ENCODE measurements at regions not wholly inside any gene's neighbourhood (a gene's known extent, or its start where the extent isn't known, plus 50 kb on each side); places are given as distances from the start of the nearest gene placed in this dataset.

DNA sequence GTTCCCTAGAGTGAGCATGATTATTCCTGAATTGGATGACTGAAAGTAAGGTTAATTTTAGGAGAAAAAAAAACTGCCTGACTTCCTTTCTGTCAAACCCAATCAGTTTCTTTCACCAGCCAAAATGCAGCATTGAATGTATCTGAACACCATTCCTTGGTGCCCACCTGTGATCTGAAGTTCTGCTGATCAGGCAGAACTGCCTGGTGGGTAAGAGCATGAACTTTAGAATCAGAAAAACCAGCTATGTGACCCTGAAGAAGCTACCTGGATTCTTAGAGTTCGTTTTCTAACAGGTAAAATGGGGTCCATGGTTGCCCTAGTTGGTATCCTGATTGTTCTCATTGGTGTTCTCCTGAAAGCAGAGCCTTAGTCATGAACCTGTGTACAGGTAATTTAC, 506.9 kb downstream of the MED13L start:
- Mint-ChIP-seq H3K4me1 (no peaks in the 10 kb centered on the region), H3K9me3 (no peaks in the 10 kb centered on the region), H3K4me3 (no peak overlapping the region), H3K27me3 (peaks cover 4% of the 10 kb centered on the region), H3K27ac (no peak overlapping the region), H3K36me3 (no peaks in the 10 kb centered on the region)
- no peak for DNase-seq

DNA sequence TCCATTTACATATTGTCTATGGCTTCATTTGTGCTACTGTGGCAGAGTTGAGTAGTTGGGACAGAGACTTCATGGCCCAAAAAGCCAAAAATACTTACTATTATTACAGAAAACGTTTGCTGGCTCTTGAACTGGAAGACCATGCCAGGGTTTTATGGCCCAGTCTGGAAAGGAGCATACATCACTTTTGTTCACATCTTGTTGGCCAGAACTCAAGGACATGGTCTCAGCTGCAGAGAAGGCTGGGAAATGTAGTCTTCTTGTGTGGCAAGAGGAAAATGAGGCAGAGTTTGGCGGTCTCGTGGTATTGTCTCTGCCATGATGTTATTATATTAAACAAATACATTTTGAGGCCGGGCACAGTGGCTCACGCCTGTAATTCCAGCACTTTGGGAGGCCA, 509.6 kb downstream of the MED13L start:
- no peaks in the 10 kb centered on the region for H3K9me3 Mint-ChIP-seq
- H3K27ac Mint-ChIP-seq, result no peak overlapping the region
- no peaks in the 10 kb centered on the region for H3K36me3 Mint-ChIP-seq
- no peak for DNase-seq
- no peaks in the 10 kb centered on the region for H3K4me1 Mint-ChIP-seq
- H3K4me3 Mint-ChIP-seq, result no peak overlapping the region
- peaks cover 8% of the 10 kb centered on the region for H3K27me3 Mint-ChIP-seq

DNA sequence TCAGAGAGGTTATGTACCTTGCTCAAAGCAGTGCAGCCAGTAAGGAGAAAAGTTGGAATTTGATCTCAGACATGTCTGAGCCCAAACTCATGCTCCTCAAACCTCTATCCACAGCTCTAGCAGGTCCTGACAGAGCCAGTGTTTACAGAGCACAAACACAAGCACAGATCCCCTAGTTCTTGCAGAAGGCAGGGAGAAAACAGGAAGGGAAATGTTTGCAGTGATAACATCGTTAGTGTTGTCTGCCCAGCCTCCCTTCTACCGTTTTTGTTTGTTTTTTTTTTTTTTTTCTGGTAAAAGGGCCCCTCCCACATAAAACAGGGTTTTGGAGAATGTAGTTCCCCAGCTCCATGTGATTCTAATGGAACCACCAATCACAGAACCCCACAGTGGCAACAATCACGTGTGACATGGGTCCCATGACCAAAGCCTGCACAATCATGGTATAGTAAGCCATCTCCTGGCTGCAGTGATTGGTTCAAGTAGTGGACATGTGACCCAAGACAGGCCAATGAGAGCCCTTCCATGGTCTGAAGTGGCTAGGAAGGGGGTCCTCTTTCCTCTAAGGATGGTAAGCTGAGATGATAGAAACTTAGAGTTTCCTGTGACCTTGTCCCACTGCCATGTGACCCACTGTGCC, 513.4 kb downstream of the MED13L start:
- H3K36me3 Mint-ChIP-seq, result no peaks in the 10 kb centered on the region
- no peak for DNase-seq
- no peak overlapping the region for H3K27ac Mint-ChIP-seq
- no peaks in the 10 kb centered on the region for H3K9me3 Mint-ChIP-seq
- no peaks in the 10 kb centered on the region for H3K4me1 Mint-ChIP-seq
- no peak overlapping the region for H3K4me3 Mint-ChIP-seq
- H3K27me3 Mint-ChIP-seq, result peaks cover 8% of the 10 kb centered on the region

DNA sequence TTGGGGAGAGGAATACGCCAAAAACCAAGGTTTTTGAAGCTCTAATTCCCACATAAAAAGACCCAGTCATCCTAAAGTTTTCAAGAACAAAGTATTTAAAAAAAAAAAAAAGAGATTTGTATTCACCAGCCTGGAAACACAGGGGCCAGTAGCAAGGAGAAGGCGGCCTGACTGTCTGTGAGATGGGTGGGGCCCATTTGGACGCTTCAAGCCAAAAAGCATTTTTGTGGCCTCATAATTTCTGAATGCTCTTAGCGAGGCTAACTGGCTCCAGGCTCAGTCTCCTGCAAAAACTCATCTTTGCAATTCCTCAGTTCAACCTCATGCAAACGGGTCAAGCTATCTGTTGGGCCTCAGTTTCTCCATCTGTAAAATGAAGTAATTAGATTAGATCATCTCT, 514.1 kb downstream of the MED13L start:
- Mint-ChIP-seq H3K4me3 (no peak overlapping the region), H3K9me3 (no peaks in the 10 kb centered on the region), H3K27me3 (peaks cover 8% of the 10 kb centered on the region), H3K36me3 (no peaks in the 10 kb centered on the region), H3K27ac (no peak overlapping the region), H3K4me1 (no peaks in the 10 kb centered on the region)
- DNase-seq, result no peak

DNA sequence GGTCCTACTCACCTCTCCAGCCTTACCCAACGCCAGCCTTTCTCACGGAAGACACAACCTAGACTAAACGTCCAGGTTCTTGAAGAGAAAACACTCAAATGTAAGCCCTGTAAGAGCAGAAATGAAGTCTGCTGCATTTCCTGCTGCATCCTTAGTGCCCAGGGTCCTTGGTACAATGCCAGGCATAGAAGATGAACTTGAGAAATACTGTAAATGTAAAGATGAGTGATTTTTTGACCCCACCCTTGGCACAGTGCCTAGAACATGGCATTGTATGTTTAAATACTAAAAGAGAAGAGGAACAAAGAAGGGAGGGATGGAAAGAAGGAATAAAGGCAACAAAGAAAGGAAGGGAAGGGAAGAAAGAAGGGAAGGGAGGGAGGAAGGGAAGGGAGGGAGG, 514.6 kb downstream of the MED13L start:
- DNase-seq, result no peak
- H3K4me3 Mint-ChIP-seq, result no peak overlapping the region
- H3K27me3 Mint-ChIP-seq, result peaks cover 13% of the 10 kb centered on the region
- H3K9me3 Mint-ChIP-seq, result no peaks in the 10 kb centered on the region
- H3K36me3 Mint-ChIP-seq, result no peaks in the 10 kb centered on the region
- no peak overlapping the region for H3K27ac Mint-ChIP-seq
- no peaks in the 10 kb centered on the region for H3K4me1 Mint-ChIP-seq

DNA sequence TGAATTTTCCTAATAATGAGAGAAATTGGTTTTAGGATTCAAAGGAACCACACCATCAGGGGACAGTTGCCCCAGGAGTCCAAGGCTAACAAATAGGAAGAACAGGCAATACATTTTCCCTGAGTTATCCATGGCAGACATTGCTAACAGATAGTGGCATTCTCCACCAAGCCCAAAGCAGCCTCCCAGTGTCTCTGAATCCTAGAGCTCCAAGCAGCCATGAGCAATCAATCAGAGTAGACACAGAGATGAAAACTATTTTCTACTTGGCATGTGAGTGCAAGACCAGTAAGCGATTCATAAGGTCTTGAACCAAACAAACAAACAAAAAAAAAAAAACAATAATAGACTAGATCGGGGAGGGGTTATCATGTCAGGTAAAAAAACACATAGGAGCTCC, 515.7 kb downstream of the MED13L start:
- no peak overlapping the region for H3K27ac Mint-ChIP-seq
- H3K27me3 Mint-ChIP-seq, result peaks cover 18% of the 10 kb centered on the region
- H3K9me3 Mint-ChIP-seq, result no peaks in the 10 kb centered on the region
- no peak overlapping the region for H3K4me3 Mint-ChIP-seq
- H3K4me1 Mint-ChIP-seq, result no peaks in the 10 kb centered on the region
- no peaks in the 10 kb centered on the region for H3K36me3 Mint-ChIP-seq
- DNase-seq, result no peak

DNA sequence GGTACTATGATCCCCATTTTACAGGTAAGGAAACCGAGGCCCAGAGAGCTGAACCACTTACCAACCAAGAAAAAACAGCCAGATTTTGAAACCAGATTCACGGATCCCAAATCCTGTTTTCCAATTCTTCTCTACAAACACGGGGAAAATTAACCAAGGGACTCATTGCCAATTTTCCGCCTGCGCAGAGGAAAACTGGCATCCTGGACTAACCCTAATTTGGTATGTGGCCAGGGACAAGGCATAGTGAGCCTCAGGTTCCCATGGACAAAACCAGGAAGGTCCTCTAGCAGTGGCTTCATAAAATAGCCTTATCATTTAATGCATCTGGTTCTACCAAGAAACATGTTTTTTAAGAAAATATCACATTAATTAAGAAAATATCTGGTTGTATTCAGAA, 517.3 kb downstream of the MED13L start:
- Mint-ChIP-seq H3K27ac (no peak overlapping the region), H3K36me3 (no peaks in the 10 kb centered on the region), H3K27me3 (peaks cover 22% of the 10 kb centered on the region), H3K4me1 (no peaks in the 10 kb centered on the region), H3K9me3 (no peaks in the 10 kb centered on the region), H3K4me3 (no peak overlapping the region)
- DNase-seq, result no peak

DNA sequence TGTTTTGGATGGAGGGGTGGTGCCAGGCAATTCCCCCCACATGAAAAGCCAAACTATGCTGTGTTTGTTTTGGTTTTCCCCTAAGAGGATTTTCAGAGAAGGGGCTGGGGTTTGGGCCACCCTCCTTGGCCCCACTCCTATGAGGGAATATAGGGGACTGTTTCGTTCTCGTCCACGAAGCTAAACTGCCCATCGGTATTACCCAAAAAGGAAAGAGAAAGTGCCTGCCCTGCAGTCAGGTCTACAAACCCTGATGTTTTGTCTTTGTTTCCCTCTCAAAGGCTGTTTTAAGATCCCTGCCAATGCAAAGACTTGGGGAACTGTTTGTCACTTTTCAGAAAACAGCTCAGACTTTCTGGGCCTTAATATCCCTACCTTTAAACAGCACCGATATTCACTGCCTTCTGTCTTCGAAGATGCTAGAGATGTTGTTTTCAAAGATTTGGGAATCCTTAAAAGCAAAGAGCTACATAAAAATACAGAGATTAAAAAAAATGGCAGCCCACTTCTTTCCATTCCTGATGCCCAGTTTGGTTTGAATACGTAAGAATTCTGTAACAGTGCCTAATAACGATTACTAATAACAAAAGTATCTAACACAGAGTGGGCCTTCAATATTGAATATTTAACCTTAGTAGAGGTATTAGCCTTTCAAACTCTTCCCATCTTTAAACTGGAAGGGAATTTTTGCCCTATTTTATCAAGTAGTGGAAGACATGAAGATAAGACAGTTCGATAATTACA, 518.4 kb downstream of the MED13L start:
- no peaks in the 10 kb centered on the region for H3K9me3 Mint-ChIP-seq
- no peaks in the 10 kb centered on the region for H3K4me1 Mint-ChIP-seq
- no peak overlapping the region for H3K27ac Mint-ChIP-seq
- DNase-seq, result no peak
- H3K4me3 Mint-ChIP-seq, result no peak overlapping the region
- no peaks in the 10 kb centered on the region for H3K36me3 Mint-ChIP-seq
- peaks cover 25% of the 10 kb centered on the region for H3K27me3 Mint-ChIP-seq

DNA sequence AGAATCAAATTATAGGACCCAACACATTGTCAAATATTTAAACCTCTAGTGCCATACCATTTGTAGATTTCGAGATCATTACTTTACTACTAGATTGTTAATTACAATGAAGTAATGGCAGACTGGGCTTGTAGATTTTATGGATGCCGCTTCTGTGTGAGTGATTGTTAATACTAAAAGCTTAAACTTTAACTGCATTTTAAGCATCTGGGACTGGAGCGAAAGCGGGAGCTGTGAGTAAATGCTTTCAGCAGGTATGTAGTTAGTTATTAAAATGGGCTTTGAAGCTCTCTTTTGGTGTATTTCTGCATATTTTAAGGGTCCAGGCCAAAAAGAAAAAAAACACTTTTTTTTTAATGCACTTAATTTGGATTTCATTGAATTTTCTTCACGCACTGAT, 519.3 kb downstream of the MED13L start:
- Mint-ChIP-seq H3K4me3 (no peak overlapping the region), H3K9me3 (no peaks in the 10 kb centered on the region), H3K36me3 (no peaks in the 10 kb centered on the region), H3K27ac (no peak overlapping the region), H3K4me1 (no peaks in the 10 kb centered on the region), H3K27me3 (peaks cover 25% of the 10 kb centered on the region)
- DNase-seq, result no peak

DNA sequence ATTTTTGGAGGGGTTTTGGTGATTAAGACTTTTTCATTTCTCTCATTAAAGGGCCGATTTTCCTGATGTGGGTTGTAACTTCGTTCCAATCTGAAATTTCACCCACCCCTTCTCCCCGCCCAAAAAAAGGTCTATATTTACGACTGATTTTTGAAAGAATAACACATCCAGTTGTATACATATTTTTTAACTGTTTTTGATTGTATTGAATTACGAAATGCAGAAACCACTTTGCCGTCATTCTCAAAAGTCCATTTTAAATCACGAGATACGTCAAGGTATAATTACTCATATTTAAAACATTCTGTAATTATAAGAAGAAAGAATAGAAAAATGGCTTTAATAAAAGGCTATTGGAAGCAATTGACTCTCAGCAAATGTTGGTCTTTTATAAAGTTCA, 520.7 kb downstream of the MED13L start:
- DNase-seq, result no peak
- no peak overlapping the region for H3K4me3 Mint-ChIP-seq
- no peaks in the 10 kb centered on the region for H3K9me3 Mint-ChIP-seq
- H3K27me3 Mint-ChIP-seq, result peaks cover 25% of the 10 kb centered on the region
- H3K4me1 Mint-ChIP-seq, result no peaks in the 10 kb centered on the region
- H3K36me3 Mint-ChIP-seq, result no peaks in the 10 kb centered on the region
- no peak overlapping the region for H3K27ac Mint-ChIP-seq

DNA sequence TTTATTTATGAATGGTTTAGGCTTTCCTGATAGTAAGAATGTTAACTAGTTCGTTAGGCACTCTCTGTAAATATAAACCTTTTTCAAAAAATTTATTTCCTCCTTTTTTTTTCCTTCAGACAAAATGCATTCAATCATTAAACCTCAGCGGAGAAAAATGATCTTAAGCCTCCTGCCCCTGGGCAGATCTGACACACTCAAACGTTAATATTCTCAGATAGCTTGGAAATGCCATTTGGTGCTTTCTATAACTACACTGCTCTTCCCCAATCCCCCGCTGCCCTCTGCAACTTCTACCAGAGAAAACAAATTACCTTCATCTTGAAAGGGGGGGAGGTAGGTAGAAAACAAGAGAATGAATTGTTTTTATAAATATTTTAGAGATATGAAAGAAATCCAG, 521.2 kb downstream of the MED13L start:
- Mint-ChIP-seq H3K9me3 (no peaks in the 10 kb centered on the region), H3K4me1 (no peaks in the 10 kb centered on the region), H3K27me3 (peaks cover 25% of the 10 kb centered on the region), H3K36me3 (no peaks in the 10 kb centered on the region), H3K27ac (no peak overlapping the region), H3K4me3 (no peak overlapping the region)
- no peak for DNase-seq

DNA sequence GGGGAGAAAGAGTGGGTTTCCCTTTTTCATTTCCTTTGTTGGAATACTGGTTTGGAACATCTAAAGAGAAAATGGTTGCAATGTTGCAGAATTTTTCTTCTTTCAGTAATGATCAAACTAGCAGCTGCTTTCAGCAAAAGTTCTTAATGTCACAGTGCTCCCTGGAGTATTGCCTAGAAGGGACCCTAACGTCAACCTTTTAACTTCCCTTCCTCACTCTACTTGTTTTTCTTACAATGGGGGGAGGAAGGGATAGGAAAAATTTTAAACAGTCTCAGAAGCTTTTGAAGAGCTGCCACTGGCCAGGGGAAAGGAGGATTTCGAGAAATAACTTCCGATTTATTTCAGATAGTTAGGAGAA, 521.8 kb downstream of the MED13L start:
- Mint-ChIP-seq H3K36me3 (no peaks in the 10 kb centered on the region), H3K27ac (no peak overlapping the region), H3K27me3 (peaks cover 25% of the 10 kb centered on the region), H3K9me3 (no peaks in the 10 kb centered on the region), H3K4me1 (no peaks in the 10 kb centered on the region), H3K4me3 (no peak overlapping the region)
- no peak for DNase-seq

DNA sequence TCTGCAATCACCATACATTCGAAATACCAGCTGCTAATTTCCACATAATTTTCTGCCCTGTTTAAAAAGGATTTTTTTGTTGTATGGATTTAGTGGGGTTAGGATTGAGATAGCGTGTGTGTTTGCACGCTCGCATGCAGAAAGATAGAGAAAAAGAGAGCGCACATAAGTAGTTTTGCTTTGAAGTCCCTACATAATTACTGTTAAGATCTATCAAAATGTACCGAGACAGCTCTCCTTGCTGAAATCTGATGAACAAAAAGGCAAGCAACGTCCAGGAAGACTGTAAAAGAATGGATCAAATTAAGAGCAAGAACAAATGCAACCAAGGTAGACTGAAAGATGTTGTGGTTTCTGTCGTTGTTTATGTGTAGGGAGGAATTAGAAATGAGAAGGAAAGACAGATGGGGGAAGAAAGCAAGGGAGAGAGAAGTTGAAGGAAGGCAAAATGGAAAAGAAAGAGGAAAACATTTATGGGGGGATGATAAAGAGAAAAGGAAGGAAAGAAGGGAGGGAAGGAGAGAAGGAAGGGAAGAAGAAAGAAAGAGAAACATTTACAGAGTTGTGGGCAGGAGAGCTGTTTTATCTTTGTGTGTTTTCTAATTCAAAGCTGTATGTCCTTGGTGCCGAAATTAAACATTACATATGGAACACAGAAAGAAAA, 522.3 kb downstream of the MED13L start:
- H3K36me3 Mint-ChIP-seq, result no peaks in the 10 kb centered on the region
- H3K27me3 Mint-ChIP-seq, result peaks cover 25% of the 10 kb centered on the region

DNA sequence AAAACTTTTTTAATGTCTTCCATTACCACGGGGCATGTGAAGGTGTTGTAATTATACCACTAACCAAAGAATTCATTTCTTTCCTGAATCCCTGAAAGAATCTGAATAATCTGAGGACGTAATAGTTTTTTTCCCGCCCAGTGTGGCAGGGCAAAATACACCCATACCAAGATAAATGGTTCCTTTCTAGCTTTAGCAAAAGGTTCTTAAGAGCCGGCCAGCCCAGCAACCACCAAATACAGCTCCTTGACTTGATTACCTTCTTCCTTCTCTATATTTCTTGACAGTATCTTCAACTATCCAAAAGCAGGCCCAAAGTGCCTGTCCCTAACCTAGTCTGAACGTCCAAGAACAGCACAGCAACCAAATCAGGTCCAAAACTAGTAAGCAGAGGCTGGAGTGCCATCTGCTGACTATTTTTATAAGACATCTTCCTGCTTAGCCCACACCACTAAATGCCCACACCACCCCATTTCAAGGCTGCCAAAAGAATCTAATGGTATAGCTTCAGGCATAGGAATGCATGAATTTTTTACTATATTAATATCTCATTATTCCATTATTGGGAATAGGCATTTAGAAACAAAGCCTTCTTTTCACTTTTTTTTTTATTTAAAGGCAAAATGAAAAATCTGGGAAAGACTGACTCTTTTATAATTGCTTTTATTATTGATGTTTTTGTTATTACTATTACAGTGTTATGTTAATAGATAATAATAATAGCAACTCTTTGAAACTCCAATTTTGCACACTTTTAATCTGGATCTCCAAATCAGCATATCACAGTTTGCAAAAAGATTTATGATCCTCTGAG, 524.4 kb downstream of the MED13L start:
- H3K27ac Mint-ChIP-seq, result no peak overlapping the region
- H3K4me3 Mint-ChIP-seq, result no peak overlapping the region
- DNase-seq, result no peak
- no peaks in the 10 kb centered on the region for H3K4me1 Mint-ChIP-seq
- H3K36me3 Mint-ChIP-seq, result no peaks in the 10 kb centered on the region
- H3K9me3 Mint-ChIP-seq, result no peaks in the 10 kb centered on the region
- peaks cover 22% of the 10 kb centered on the region for H3K27me3 Mint-ChIP-seq

More for the DNA sequence above, 522.3 kb downstream of the MED13L start:
- DNase-seq, result no peak
- Mint-ChIP-seq H3K9me3 (no peaks in the 10 kb centered on the region), H3K27ac (no peak overlapping the region), H3K4me3 (no peak overlapping the region), H3K4me1 (no peaks in the 10 kb centered on the region)

DNA sequence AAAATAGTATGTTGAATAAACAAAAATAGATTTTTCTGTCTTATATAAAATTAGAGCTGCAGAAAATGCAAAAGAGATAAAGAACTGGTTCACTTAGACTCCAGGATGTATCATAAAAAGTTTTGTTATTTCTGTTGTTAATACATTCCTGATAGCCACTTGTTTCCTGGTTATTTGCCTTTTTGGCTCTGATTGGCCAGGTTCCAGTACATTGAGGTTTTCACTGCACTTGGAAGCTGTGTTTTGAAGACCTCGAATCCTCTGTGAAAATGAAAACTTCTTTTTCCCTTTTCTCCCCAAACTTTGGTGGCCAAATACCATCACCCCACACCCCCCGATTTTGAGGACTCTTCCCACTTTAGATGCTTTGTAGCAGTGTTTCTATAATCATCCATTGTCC, 525.3 kb downstream of the MED13L start:
- Mint-ChIP-seq H3K27me3 (peaks cover 13% of the 10 kb centered on the region), H3K27ac (no peak overlapping the region), H3K36me3 (no peaks in the 10 kb centered on the region), H3K4me1 (no peaks in the 10 kb centered on the region), H3K4me3 (no peak overlapping the region), H3K9me3 (no peaks in the 10 kb centered on the region)
- no peak for DNase-seq
